ENCODE measurements at regions not wholly inside any gene's neighbourhood (a gene's known extent, or its start where the extent isn't known, plus 50 kb on each side); places are given as distances from the start of the nearest gene placed in this dataset.

- Mint-ChIP-seq H3K4me1 (peaks cover 0 to 11% (median 7%) of the 10 kb centered on the region in 4 donors), H3K36me3 (no peaks in the 10 kb centered on the region), H3K27me3 (peaks cover 0 to 4% (median 0%) of the 10 kb centered on the region in 5 donors), H3K9me3 (peaks cover 0 to 1% (median 0%) of the 10 kb centered on the region in 9 donors), H3K4me3 (no peak overlapping the region), H3K27ac (no peak overlapping the region)
- POLR2A ChIA-PET, result interaction anchor here (0.6 kb wide), 1 partner anchor 1304 kb away, joined by 3 read pairs; no protein-coding TSS in a partner anchor
- DNase-seq (peak in 1 of 10 donors; percentile 10), ATAC-seq (no peak)
Measured at GRCh38 chr3:3280396-3280795, 100.9 kb upstream of the CRBN start.

- DNase-seq (no peak), ATAC-seq (no peak)
- Mint-ChIP-seq H3K27me3 (peaks cover 0 to 4% (median 0%) of the 10 kb centered on the region in 5 donors), H3K4me1 (peaks cover 0 to 11% (median 6%) of the 10 kb centered on the region in 4 donors), H3K36me3 (no peaks in the 10 kb centered on the region), H3K27ac (no peak overlapping the region), H3K4me3 (no peak overlapping the region), H3K9me3 (peaks cover 0 to 3% (median 0%) of the 10 kb centered on the region in 9 donors)
- POLR2A ChIA-PET, result no interaction called here
Measured at GRCh38 chr3:3278073-3278472, 98.6 kb upstream of the CRBN start.

- Mint-ChIP-seq H3K27me3 (peaks cover 0 to 4% (median 0%) of the 10 kb centered on the region in 5 donors), H3K9me3 (peaks cover 0 to 3% (median 0%) of the 10 kb centered on the region in 9 donors), H3K36me3 (no peaks in the 10 kb centered on the region), H3K4me1 (peaks cover 0 to 11% (median 4%) of the 10 kb centered on the region in 4 donors), H3K4me3 (no peak overlapping the region), H3K27ac (no peak overlapping the region)
- POLR2A ChIA-PET, result no interaction called here
- no peak for ATAC-seq
- DNase-seq, result no peak
Measured at GRCh38 chr3:3276630-3277029, 97.1 kb upstream of the CRBN start.

- H3K27me3 Mint-ChIP-seq, result peaks cover 0 to 13% (median 6%) of the 10 kb centered on the region in 5 donors
- POLR2A ChIA-PET, result no interaction called here
- DNase-seq (no peak), ATAC-seq (no peak)
- no peak overlapping the region for H3K4me3 Mint-ChIP-seq
- no peaks in the 10 kb centered on the region for H3K4me1 Mint-ChIP-seq
- no peaks in the 10 kb centered on the region for H3K36me3 Mint-ChIP-seq
- no peak overlapping the region for H3K27ac Mint-ChIP-seq
- H3K9me3 Mint-ChIP-seq, result no peaks in the 10 kb centered on the region
Measured at GRCh38 chr3:3264796-3265195, 85.3 kb upstream of the CRBN start.

GRCh38 chr3:3260870-3261269 lies 81.4 kb upstream of the CRBN start:
- H3K9me3 Mint-ChIP-seq, result no peaks in the 10 kb centered on the region

GRCh38 chr3:3259181-3259580 lies 79.7 kb upstream of the CRBN start:
- no peak overlapping the region for H3K27ac Mint-ChIP-seq

More at GRCh38 chr3:3260870-3261269, 81.4 kb upstream of the CRBN start:
- H3K4me3 Mint-ChIP-seq, result no peak overlapping the region
- ATAC-seq, result no peak
- no peak for DNase-seq
- no peaks in the 10 kb centered on the region for H3K4me1 Mint-ChIP-seq
- no peaks in the 10 kb centered on the region for H3K36me3 Mint-ChIP-seq
- no peak overlapping the region for H3K27ac Mint-ChIP-seq
- H3K27me3 Mint-ChIP-seq, result peaks cover 0 to 6% (median 0%) of the 10 kb centered on the region in 5 donors
- POLR2A ChIA-PET, result no interaction called here

GRCh38 chr3:3258281-3258680 lies 78.8 kb upstream of the CRBN start:
- POLR2A ChIA-PET, result no interaction called here
- no peak for DNase-seq
- no peak overlapping the region for H3K4me3 Mint-ChIP-seq
- peaks cover 0 to 8% (median 2%) of the 10 kb centered on the region in 9 donors for H3K9me3 Mint-ChIP-seq
- H3K27ac Mint-ChIP-seq, result no peak overlapping the region
- ATAC-seq, result no peak
- H3K27me3 Mint-ChIP-seq, result no peaks in the 10 kb centered on the region
- H3K36me3 Mint-ChIP-seq, result peaks cover 0 to 5% (median 0%) of the 10 kb centered on the region in 3 donors
- no peaks in the 10 kb centered on the region for H3K4me1 Mint-ChIP-seq

More at GRCh38 chr3:3259181-3259580, 79.7 kb upstream of the CRBN start:
- Mint-ChIP-seq H3K4me3 (no peak overlapping the region), H3K9me3 (no peaks in the 10 kb centered on the region), H3K27me3 (no peaks in the 10 kb centered on the region), H3K36me3 (no peaks in the 10 kb centered on the region), H3K4me1 (no peaks in the 10 kb centered on the region)
- no peak for DNase-seq
- POLR2A ChIA-PET, result interaction anchor here (0.6 kb wide), 1 partner anchor 80 kb away, joined by 3 read pairs; no protein-coding TSS in a partner anchor
- no peak for ATAC-seq

- POLR2A ChIA-PET, result no interaction called here
- DNase-seq, result no peak
Measured at GRCh38 chr3:3241596-3241995, 62.1 kb upstream of the CRBN start.

GRCh38 chr3:3240986-3241385 lies 61.5 kb upstream of the CRBN start:
- no peaks in the 10 kb centered on the region for H3K9me3 Mint-ChIP-seq
- POLR2A ChIA-PET, result no interaction called here
- H3K27me3 Mint-ChIP-seq, result peaks cover 0 to 4% (median 0%) of the 10 kb centered on the region in 5 donors
- H3K4me3 Mint-ChIP-seq, result no peak overlapping the region
- no peaks in the 10 kb centered on the region for H3K4me1 Mint-ChIP-seq
- H3K36me3 Mint-ChIP-seq, result no peaks in the 10 kb centered on the region
- DNase-seq (no peak), ATAC-seq (no peak)
- H3K27ac Mint-ChIP-seq, result peak overlapping the region in 1 of 10 donors; percentile 15

More at GRCh38 chr3:3241596-3241995, 62.1 kb upstream of the CRBN start:
- Mint-ChIP-seq H3K27me3 (peaks cover 0 to 5% (median under 1%) of the 10 kb centered on the region in 5 donors), H3K9me3 (no peaks in the 10 kb centered on the region), H3K36me3 (no peaks in the 10 kb centered on the region), H3K27ac (no peak overlapping the region), H3K4me1 (no peaks in the 10 kb centered on the region), H3K4me3 (no peak overlapping the region)
- no peak for ATAC-seq

GRCh38 chr3:3237979-3238378 lies 58.5 kb upstream of the CRBN start:
- peaks cover 0 to 5% (median 0%) of the 10 kb centered on the region in 9 donors for H3K9me3 Mint-ChIP-seq
- H3K4me3 Mint-ChIP-seq, result no peak overlapping the region
- POLR2A ChIA-PET, result no interaction called here
- H3K27me3 Mint-ChIP-seq, result no peaks in the 10 kb centered on the region
- no peaks in the 10 kb centered on the region for H3K4me1 Mint-ChIP-seq
- H3K27ac Mint-ChIP-seq, result peak overlapping the region in 1 of 10 donors; percentile 43
- ATAC-seq, result no peak
- no peaks in the 10 kb centered on the region for H3K36me3 Mint-ChIP-seq
- DNase-seq, result no peak

GRCh38 chr3:3232251-3232650 lies 52.8 kb upstream of the CRBN start:
- ATAC-seq, result no peak
- Mint-ChIP-seq H3K36me3 (peaks cover 0 to 13% (median 3%) of the 10 kb centered on the region in 3 donors), H3K27me3 (no peaks in the 10 kb centered on the region), H3K9me3 (peaks cover 0 to 18% (median 10%) of the 10 kb centered on the region in 9 donors), H3K4me1 (no peaks in the 10 kb centered on the region), H3K4me3 (no peak overlapping the region), H3K27ac (peak overlapping the region in 1 of 10 donors; percentile 21)
- no peak for DNase-seq
- POLR2A ChIA-PET, result no interaction called here
